ENCODE measurements at regions not wholly inside any gene's neighbourhood (a gene's known extent, or its start where the extent isn't known, plus 50 kb on each side); places are given as distances from the start of the nearest gene placed in this dataset.

GRCh38 chr11:86749821-86750401, 50.4 kb upstream of the PRSS23 start:
- H3K27ac Mint-ChIP-seq, result no peak overlapping the region
- no peaks in the 10 kb centered on the region for H3K36me3 Mint-ChIP-seq
- CTCF ChIA-PET, result no interaction called here
- H3K4me1 Mint-ChIP-seq, result no peaks in the 10 kb centered on the region
- no peak for DNase-seq
- no peaks in the 10 kb centered on the region for H3K27me3 Mint-ChIP-seq
- no peaks in the 10 kb centered on the region for H3K9me3 Mint-ChIP-seq
- H3K4me3 Mint-ChIP-seq, result no peak overlapping the region

GRCh38 chr11:86749376-86749775, 51.0 kb upstream of the PRSS23 start:
- no peaks in the 10 kb centered on the region for H3K36me3 Mint-ChIP-seq
- DNase-seq, result no peak
- no peaks in the 10 kb centered on the region for H3K9me3 Mint-ChIP-seq
- H3K4me1 Mint-ChIP-seq, result no peaks in the 10 kb centered on the region
- H3K27me3 Mint-ChIP-seq, result no peaks in the 10 kb centered on the region
- H3K27ac Mint-ChIP-seq, result no peak overlapping the region
- CTCF ChIA-PET, result no interaction called here
- no peak overlapping the region for H3K4me3 Mint-ChIP-seq

- Mint-ChIP-seq H3K27me3 (no peaks in the 10 kb centered on the region), H3K9me3 (no peaks in the 10 kb centered on the region), H3K4me1 (no peaks in the 10 kb centered on the region), H3K36me3 (no peaks in the 10 kb centered on the region), H3K27ac (no peak overlapping the region), H3K4me3 (no peak overlapping the region)
- DNase-seq, result no peak
- CTCF ChIA-PET, result no interaction called here
Measured at GRCh38 chr11:86748296-86748695, 52.0 kb upstream of the PRSS23 start.

- no peak overlapping the region for H3K4me3 Mint-ChIP-seq
- no peak overlapping the region for H3K27ac Mint-ChIP-seq
- H3K9me3 Mint-ChIP-seq, result no peaks in the 10 kb centered on the region
- H3K4me1 Mint-ChIP-seq, result no peaks in the 10 kb centered on the region
- H3K36me3 Mint-ChIP-seq, result no peaks in the 10 kb centered on the region
- H3K27me3 Mint-ChIP-seq, result no peaks in the 10 kb centered on the region
- CTCF ChIA-PET, result no interaction called here
- DNase-seq, result no peak
Measured at GRCh38 chr11:86747801-86748200, 52.5 kb upstream of the PRSS23 start.

GRCh38 chr11:86746514-86746913, 53.8 kb upstream of the PRSS23 start:
- Mint-ChIP-seq H3K4me3 (no peak overlapping the region), H3K27me3 (peaks cover 6% of the 10 kb centered on the region), H3K4me1 (no peaks in the 10 kb centered on the region), H3K36me3 (no peaks in the 10 kb centered on the region), H3K27ac (no peak overlapping the region), H3K9me3 (no peaks in the 10 kb centered on the region)
- no peak for DNase-seq
- CTCF ChIA-PET, result no interaction called here

GRCh38 chr11:86745571-86745970, 54.8 kb upstream of the PRSS23 start:
- no peak for DNase-seq
- peaks cover 6% of the 10 kb centered on the region for H3K27me3 Mint-ChIP-seq
- H3K9me3 Mint-ChIP-seq, result no peaks in the 10 kb centered on the region
- no peaks in the 10 kb centered on the region for H3K36me3 Mint-ChIP-seq
- H3K4me3 Mint-ChIP-seq, result no peak overlapping the region
- no peaks in the 10 kb centered on the region for H3K4me1 Mint-ChIP-seq
- no peak overlapping the region for H3K27ac Mint-ChIP-seq
- CTCF ChIA-PET, result no interaction called here

GRCh38 chr11:86743223-86744118, 56.9 kb upstream of the PRSS23 start:
- Mint-ChIP-seq H3K4me3 (no peak overlapping the region), H3K27ac (no peak overlapping the region), H3K36me3 (no peaks in the 10 kb centered on the region), H3K27me3 (peaks cover 6% of the 10 kb centered on the region), H3K4me1 (no peaks in the 10 kb centered on the region), H3K9me3 (no peaks in the 10 kb centered on the region)
- DNase-seq, result no peak
- CTCF ChIA-PET, result no interaction called here

- Mint-ChIP-seq H3K4me1 (no peaks in the 10 kb centered on the region), H3K27ac (no peak overlapping the region), H3K9me3 (no peaks in the 10 kb centered on the region), H3K4me3 (no peak overlapping the region), H3K36me3 (no peaks in the 10 kb centered on the region), H3K27me3 (peaks cover 6% of the 10 kb centered on the region)
- CTCF ChIA-PET, result interaction anchor here (0.7 kb wide), 1 partner anchor 72 kb away, joined by 3 read pairs; no protein-coding TSS in a partner anchor
- no peak for DNase-seq
Measured at GRCh38 chr11:86741839-86742805, 58.2 kb upstream of the PRSS23 start.

- CTCF ChIA-PET, result interaction anchor here (0.7 kb wide), 1 partner anchor 73 kb away, joined by 3 read pairs; no protein-coding TSS in a partner anchor
- Mint-ChIP-seq H3K9me3 (no peaks in the 10 kb centered on the region), H3K4me3 (no peak overlapping the region), H3K27ac (no peak overlapping the region), H3K36me3 (no peaks in the 10 kb centered on the region), H3K4me1 (no peaks in the 10 kb centered on the region), H3K27me3 (peaks cover 6% of the 10 kb centered on the region)
- no peak for DNase-seq
Measured at GRCh38 chr11:86741484-86741835, 58.9 kb upstream of the PRSS23 start.

GRCh38 chr11:86740628-86741483, 59.5 kb upstream of the PRSS23 start:
- Mint-ChIP-seq H3K36me3 (no peaks in the 10 kb centered on the region), H3K4me1 (no peaks in the 10 kb centered on the region), H3K4me3 (no peak overlapping the region), H3K27ac (no peak overlapping the region), H3K9me3 (no peaks in the 10 kb centered on the region), H3K27me3 (peaks cover 6% of the 10 kb centered on the region)
- CTCF ChIA-PET, result interaction anchor here (0.7 kb wide), 1 partner anchor 74 kb away, joined by 3 read pairs; no protein-coding TSS in a partner anchor
- no peak for DNase-seq

- Mint-ChIP-seq H3K27ac (no peak overlapping the region), H3K4me3 (no peak overlapping the region)
Measured at GRCh38 chr11:86738568-86738967, 61.8 kb upstream of the PRSS23 start.

GRCh38 chr11:86737737-86738136, 62.6 kb upstream of the PRSS23 start:
- Mint-ChIP-seq H3K9me3 (no peaks in the 10 kb centered on the region), H3K36me3 (no peaks in the 10 kb centered on the region), H3K27me3 (peaks cover 6% of the 10 kb centered on the region), H3K27ac (no peak overlapping the region), H3K4me1 (no peaks in the 10 kb centered on the region), H3K4me3 (no peak overlapping the region)
- CTCF ChIA-PET, result interaction anchor here (0.9 kb wide), 1 partner anchor 130 kb away, joined by 3 read pairs; no protein-coding TSS in a partner anchor
- no peak for DNase-seq

More at GRCh38 chr11:86738568-86738967, 61.8 kb upstream of the PRSS23 start:
- H3K9me3 Mint-ChIP-seq, result no peaks in the 10 kb centered on the region
- peaks cover 6% of the 10 kb centered on the region for H3K27me3 Mint-ChIP-seq
- CTCF ChIA-PET, result no interaction called here
- no peak for DNase-seq
- H3K4me1 Mint-ChIP-seq, result no peaks in the 10 kb centered on the region
- no peaks in the 10 kb centered on the region for H3K36me3 Mint-ChIP-seq

GRCh38 chr11:86737230-86737629, 63.1 kb upstream of the PRSS23 start:
- Mint-ChIP-seq H3K36me3 (no peaks in the 10 kb centered on the region), H3K4me1 (no peaks in the 10 kb centered on the region), H3K27me3 (peaks cover 3% of the 10 kb centered on the region), H3K4me3 (no peak overlapping the region), H3K9me3 (no peaks in the 10 kb centered on the region), H3K27ac (no peak overlapping the region)
- CTCF ChIA-PET, result interaction anchor here (0.9 kb wide), 1 partner anchor 129 kb away, joined by 3 read pairs; no protein-coding TSS in a partner anchor
- no peak for DNase-seq
